Heart right ventricle (tissue), 16 donors: ENCODE measurements at regions not wholly inside any gene's neighbourhood (a gene's known extent, or its start where the extent isn't known, plus 50 kb on each side); places are given as distances from the start of the nearest gene placed in this dataset.

Experiments used
- ATAC-seq, 8 donors: fragments of 200-7000 bp; cut with Tn5 transposase; one replicate each; pipeline ENCODE4 v1.9.1; 2020; ENCODE audit warnings: mild to moderate bottlenecking in 8 of 8, moderate library complexity in 8 of 8, moderate number of reproducible peaks in 1 of 8
- DNase-seq, 2 donors: peaks; one replicate each; pipeline ENCODE4 v3.0.0-alpha.2; 2020
- H3K27ac ChIP-seq, 10 donors: fragments of 200-600 bp; sonication (generic) in 2 of 10; one replicate each; pipeline versions ENCODE4 v1.5.0 to v1.8.0; 2020 to 2022; ENCODE audit warnings: mild to moderate bottlenecking in 3 of 10
- H3K27me3 ChIP-seq, 7 donors: fragments of 200-600 bp; one replicate each; pipeline ENCODE4 v1.8.0; 2021 to 2022; ENCODE audit warnings: mild to moderate bottlenecking in 2 of 7
- H3K36me3 ChIP-seq, 9 donors: fragments of 200-600 bp; sonication (generic) in 1 of 9; one replicate each; pipeline versions ENCODE4 v1.5.0 to v1.8.0; 2020 to 2022; ENCODE audit warnings: mild to moderate bottlenecking in 2 of 9
- H3K4me1 ChIP-seq, 9 donors: fragments of 200-600 bp; sonication (generic) in 1 of 9; one replicate each; pipeline versions ENCODE4 v1.5.0 to v1.8.0; 2020 to 2022; ENCODE audit warnings: mild to moderate bottlenecking in 4 of 9
- H3K4me3 ChIP-seq, 10 donors: fragments of 200-600 bp; sonication (generic) in 2 of 10; one replicate each; pipeline versions ENCODE4 v1.5.0 to v1.8.0; 2020 to 2022; ENCODE audit warnings: mild to moderate bottlenecking in 7 of 10, moderate library complexity in 2 of 10
- H3K9me3 ChIP-seq, 11 donors: fragments of 200-600 bp in 10 of 11; sonication (generic) in 2 of 11; one replicate each; pipeline versions ENCODE4 v1.5.0 to v1.8.0; 2013 to 2022; ENCODE audit warnings: mild to moderate bottlenecking in 2 of 11, control low read depth in 1 of 11, moderate library complexity in 1 of 11
- WGBS, 2 donors: extraction: QIAGEN DNeasy Blood & Tissue Kit; methylation state at CpG; one replicate each; pipeline ENCODE4 v1.1.7; 2013; ENCODE audit warnings: inconsistent platforms in 1 of 2; 5-methylcytosine and 5-hydroxymethylcytosine counted together
- intact Hi-C, 10 donors: fragments of 100-400 bp; cut with DNase I; formaldehyde crosslinking; loops; one replicate each; pipeline versions ENCODE4 v1.11.1 to v1.14.2; 2022
- TF ChIP-seq, protein P1 (sequence below), 9 donors: fragments of 200-600 bp; sonication (generic) in 2 of 9; IDR thresholded peaks; one replicate each; pipeline versions ENCODE4 v1.5.0 to v1.8.0; 2021 to 2022; ENCODE audit warnings: antibody characterized with exemption in 9 of 9, mild to moderate bottlenecking in 5 of 9, moderate library complexity in 1 of 9
- donor health status: Arrhythmogenic right ventricular cardiomyopathy.
- donor health status: ischemic (EF 13 %, LVEDD 7.1; RV severe dilation, severe dysfunction).
- donor health status: healthy with polysubstance abuse.
- donor health status: DM: no; HTN: yes; CAD: no.
- donor health status: DM: no; HTN: no; CAD: no.
- donor health status: ischemic (EF 25% LVEDD 6.9; RV normal size, moderate dysfunction).
- donor health status: ischemic (EF 25% LVEDD 5.7; RV mildly dilated, moderate dysfunction).
- donor health status: healthy.
- donor health status: DM: yes; HTN: yes; CAD: no.
- donor health status: Ischemic cardiomyopathy.
- donor health status: ischemic (EF 35%, LVEDD 5.7; RV mildly dilated, moderate dysfunction).
- donor health status: nonischemic (EF 11% LVEDD 7.7; RV severe dilation, severe dysfunction).
- donor health status: DM: yes; HTN: yes; CAD: no.
- donor health status: PGD.
- donor health status: ischemic (EF 29% LVEDD 5.4; RV normal size, mild dysfunction).
- donor health status: nonischemic (EF 23%, LVEDD 6.1; RV moderate dilation, normal function).

- Histone ChIP-seq H3K4me1 (peaks cover 0 to 30% (median 0%) of the 10 kb centered on the region in 9 donors), H3K36me3 (no peaks in the 10 kb centered on the region), H3K4me3 (no peak overlapping the region), H3K9me3 (no peaks in the 10 kb centered on the region), H3K27ac (peak overlapping the region in 1 of 10 donors; percentile 61), H3K27me3 (no peaks in the 10 kb centered on the region)
- TF ChIP-seq, protein P1, sequence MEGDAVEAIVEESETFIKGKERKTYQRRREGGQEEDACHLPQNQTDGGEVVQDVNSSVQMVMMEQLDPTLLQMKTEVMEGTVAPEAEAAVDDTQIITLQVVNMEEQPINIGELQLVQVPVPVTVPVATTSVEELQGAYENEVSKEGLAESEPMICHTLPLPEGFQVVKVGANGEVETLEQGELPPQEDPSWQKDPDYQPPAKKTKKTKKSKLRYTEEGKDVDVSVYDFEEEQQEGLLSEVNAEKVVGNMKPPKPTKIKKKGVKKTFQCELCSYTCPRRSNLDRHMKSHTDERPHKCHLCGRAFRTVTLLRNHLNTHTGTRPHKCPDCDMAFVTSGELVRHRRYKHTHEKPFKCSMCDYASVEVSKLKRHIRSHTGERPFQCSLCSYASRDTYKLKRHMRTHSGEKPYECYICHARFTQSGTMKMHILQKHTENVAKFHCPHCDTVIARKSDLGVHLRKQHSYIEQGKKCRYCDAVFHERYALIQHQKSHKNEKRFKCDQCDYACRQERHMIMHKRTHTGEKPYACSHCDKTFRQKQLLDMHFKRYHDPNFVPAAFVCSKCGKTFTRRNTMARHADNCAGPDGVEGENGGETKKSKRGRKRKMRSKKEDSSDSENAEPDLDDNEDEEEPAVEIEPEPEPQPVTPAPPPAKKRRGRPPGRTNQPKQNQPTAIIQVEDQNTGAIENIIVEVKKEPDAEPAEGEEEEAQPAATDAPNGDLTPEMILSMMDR (IDR thresholded peaks at IDR 0.05) = no peak
- intact Hi-C loops = no loop called here
- ATAC-seq = no peak
- DNase-seq = no peak
- WGBS, 2 donors = 95 to 98% methylated on average over 5 of the region's 5 CpGs
Measured at GRCh38 chr1:94714152-94714551, 106.0 kb upstream of the SLC44A3 start.

DNA sequence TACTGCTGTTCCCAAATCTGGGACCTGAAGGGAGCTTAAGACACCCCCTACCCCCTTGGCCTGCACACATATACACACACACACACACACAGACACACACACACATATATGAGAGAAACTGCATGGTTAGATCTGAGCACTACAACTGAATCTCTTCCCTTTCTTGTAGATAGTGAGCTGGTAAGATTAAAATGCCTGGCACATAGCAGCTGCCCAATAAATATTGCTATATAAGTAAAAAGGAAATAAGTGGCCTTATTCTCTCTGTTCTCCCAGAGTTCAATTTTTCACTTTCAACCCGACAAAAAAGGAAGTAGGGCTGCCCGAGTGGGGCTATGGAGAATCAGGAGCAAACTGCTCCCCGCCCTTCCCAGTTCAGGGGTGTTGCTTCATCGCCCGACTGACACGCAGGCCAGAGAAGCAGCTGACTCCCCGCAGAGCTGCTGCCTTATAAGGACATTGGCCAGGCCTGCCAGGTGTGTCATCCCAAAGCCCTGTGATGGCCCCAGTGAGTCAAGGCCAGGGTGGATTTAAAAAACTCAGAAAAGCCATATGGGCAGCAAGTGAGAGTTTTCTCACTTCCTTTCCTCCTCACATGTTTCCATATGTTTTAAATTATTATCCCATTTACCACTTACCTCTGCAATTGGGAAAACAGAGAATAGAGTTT is 106.5 kb upstream of the SLC44A3 start:
- TF ChIP-seq, protein P1 (IDR thresholded peaks at IDR 0.05) = no peak
- H3K27ac ChIP-seq = peak overlapping the region in 1 of 10 donors; percentile 61
- H3K4me1 ChIP-seq = peaks cover 0 to 30% (median 0%) of the 10 kb centered on the region in 9 donors
- no peak overlapping the region for H3K4me3 ChIP-seq
- no peaks in the 10 kb centered on the region for H3K27me3 ChIP-seq
- 54 to 55% methylated on average over 7 of the region's 7 CpGs for WGBS, 2 donors
- DNase-seq (peak; percentile 62 to 71), ATAC-seq (peak; percentile 80 to 96 (median 87))
- intact Hi-C loops = no loop called here
- no peaks in the 10 kb centered on the region for H3K9me3 ChIP-seq
- H3K36me3 ChIP-seq = no peaks in the 10 kb centered on the region

GRCh38 chr1:94709891-94710581 is 110.1 kb upstream of the SLC44A3 start:
- DNase-seq (no peak), ATAC-seq (peak in 1 of 8 donors; percentile 7)
- 76 to 84% methylated on average over 8 of the region's 8 CpGs for WGBS, 2 donors
- Histone ChIP-seq H3K9me3 (no peaks in the 10 kb centered on the region), H3K4me1 (peaks cover 0 to 28% (median 0%) of the 10 kb centered on the region in 9 donors), H3K36me3 (no peaks in the 10 kb centered on the region), H3K4me3 (no peak overlapping the region), H3K27me3 (no peaks in the 10 kb centered on the region), H3K27ac (no peak overlapping the region)
- intact Hi-C loops = no loop called here
- TF ChIP-seq, protein P1 (IDR thresholded peaks at IDR 0.05) = no peak

DNA sequence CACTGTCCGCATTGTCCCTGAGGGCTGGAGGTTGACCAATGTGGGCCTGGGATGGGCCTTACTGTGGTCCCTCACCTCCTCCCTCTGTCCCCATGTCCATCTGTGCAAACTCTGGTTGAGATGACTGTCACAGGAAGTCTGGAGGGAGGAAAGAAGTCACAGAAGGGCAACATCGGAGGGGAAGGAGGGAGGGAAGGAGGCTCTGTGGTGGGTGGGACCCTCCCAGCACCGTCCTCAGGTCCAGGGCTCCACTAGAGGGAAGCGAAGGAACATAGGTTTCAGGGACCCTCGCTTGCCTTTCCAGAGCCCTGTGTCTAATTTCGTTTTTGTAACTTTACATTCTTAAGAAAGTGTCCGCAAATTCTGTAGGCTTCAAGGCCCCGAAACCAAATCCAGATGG is 111.3 kb upstream of the SLC44A3 start:
- DNase-seq = no peak
- Histone ChIP-seq H3K4me1 (peaks cover 0 to 19% (median 0%) of the 10 kb centered on the region in 9 donors), H3K36me3 (no peaks in the 10 kb centered on the region), H3K9me3 (no peaks in the 10 kb centered on the region), H3K4me3 (no peak overlapping the region), H3K27me3 (no peaks in the 10 kb centered on the region), H3K27ac (peak overlapping the region in 1 of 10 donors; percentile 3)
- peak in 1 of 8 donors; percentile 16 for ATAC-seq
- TF ChIP-seq, protein P1 (IDR thresholded peaks at IDR 0.05) = no peak
- 92 to 98% methylated on average over 8 of the region's 8 CpGs for WGBS, 2 donors
- intact Hi-C loops = no loop called here
